Hindlimb muscle (tissue), 1 donor: ENCODE measurements at regions not wholly inside any gene's neighbourhood (a gene's known extent, or its start where the extent isn't known, plus 50 kb on each side); places are given as distances from the start of the nearest gene placed in this dataset.
"Not testable (repeated sequence)": the region's sequence is repeated elsewhere in the genome, so short reads cannot be mapped to it uniquely, and the experiment has no call there.

Experiments used
- DNase-seq: peaks from one replicate; pipeline ENCODE4 v3.0.0-alpha.2; 2013

DNA sequence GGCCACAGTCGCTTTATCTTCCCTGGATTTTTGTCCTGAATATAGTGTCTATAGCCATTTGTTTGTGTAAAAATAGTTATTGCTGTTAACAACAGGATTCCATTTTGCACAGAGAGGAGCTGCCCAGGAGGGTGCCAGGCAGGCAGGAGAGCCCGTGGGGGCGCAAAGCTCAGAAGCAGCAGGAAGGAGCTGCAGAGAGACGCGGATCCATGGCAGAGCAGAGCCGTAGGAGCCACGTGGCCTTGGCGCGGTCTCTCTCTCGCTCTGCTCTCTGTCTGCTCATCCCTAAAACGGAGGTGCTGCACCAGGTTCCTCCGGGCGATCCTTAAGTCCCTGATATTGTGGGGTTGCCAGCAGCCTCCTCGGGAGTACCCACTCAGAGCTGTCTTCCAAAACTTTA lies 185.3 kb upstream of the MYT1L start:
- DNase-seq: no peak

DNA sequence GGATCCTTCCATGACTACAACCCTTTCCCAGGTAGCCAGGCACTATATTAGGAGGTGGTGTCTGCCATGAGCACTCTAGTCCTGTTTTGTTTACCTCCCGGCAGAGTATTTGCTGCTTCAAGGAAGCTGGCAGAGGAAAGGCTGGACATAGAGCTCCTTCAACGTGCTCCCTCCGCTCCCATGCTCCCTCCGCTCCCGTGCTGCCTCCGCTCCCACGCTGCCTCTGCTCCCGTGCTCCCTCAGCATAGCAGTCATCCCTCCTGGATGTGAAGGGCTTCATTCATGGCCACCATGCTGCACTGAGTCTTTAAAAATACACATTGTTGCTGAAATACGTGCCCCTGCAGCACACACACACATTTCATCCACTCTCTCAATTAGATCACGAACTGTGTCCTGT lies 181.9 kb upstream of the MYT1L start:
- DNase-seq: no peak

DNA sequence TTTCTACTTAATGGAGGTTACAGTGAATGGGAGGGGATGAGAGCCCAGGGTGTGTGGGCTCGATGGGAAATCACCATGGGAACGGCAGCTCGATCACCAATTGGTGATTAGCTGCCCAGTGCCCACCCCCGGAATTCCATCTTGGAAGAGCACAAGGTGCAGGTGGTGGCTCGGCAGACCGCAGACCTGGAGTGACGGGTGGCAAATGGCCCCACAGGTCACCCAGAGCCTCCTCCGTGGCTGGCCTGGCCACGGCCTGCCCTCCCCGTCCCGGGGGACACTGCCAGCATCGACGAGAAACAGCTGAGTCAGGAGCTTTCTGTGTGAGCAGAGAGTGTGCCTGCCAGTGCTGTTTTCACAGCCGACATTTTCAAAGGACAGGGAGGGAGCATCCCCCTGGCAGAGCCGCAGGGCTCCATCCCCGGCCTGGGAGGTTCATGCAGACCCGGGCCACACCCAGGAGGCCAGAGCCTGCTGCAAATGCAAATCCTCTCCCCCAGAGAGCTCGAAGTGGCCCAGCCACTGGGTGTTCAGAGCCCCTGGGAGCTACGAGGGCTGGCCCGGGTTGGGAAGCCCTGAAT lies 176.4 kb upstream of the MYT1L start:
- DNase-seq: no peak

DNA sequence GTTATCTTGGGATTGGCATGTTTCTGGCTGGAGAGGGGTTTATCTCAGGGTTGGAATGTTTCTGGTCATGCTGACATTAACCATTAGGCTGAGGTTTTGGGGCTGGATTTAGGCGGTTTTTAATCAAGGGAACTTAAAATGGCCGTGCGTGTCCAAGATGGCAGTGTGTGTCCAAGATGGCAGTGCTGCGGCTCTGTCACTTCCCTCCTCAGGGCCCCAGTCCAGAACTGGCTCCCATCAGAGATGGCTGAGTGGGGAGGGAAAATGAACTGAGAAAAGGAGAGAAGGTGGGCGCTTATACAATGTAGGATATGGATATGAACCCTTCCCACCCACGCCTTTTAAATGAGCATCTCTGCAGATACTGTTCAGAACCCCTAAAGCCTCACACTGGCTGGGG lies 175.5 kb upstream of the MYT1L start:
- DNase-seq: no peak

DNA sequence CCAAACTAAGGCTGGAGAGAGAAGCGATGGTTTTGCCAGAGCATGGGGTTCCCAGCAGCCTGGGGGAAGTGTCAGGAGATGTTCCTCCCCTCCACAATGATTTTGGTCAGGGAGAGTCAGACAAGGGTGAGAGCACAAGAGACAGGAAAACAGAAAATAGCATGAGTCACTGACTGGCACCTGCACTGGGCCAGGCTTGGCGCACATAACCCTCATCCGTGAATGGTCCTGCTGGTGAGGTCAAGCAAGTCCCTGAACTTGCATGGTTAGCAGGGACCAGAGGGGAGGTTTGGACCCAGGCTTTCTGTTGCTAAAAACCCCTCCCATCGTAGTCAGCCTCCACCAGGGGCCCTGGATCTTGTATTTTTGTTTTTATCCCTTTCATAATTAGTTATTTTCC lies 174.5 kb upstream of the MYT1L start:
- no peak for DNase-seq

DNA sequence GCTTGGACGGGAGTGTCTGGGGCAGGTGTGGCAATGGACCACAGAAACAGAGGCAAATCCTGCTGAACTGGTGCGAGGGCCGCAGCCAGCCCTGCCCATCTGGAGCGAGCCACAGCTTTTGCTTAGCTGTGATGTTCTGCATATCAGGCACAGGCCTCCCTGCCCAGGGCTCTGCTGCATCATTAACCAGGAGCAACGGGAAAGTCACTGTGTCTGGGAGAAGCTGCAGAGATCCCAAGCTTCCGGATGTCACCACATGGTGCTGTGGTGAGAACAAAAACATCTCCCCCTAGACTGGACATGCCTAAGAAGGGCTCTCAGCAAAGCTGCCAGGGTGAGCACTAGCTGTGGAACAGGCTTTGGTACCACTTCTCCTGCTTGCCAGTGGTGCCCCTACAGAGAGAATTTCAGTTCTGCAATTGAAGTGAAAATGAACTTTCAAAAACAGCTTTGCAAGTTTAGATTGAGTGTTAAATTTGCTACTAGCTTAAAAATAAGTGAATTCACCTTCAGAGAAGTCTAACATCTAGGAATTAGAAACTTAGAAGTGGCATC lies 172.9 kb upstream of the MYT1L start:
- no peak for DNase-seq

DNA sequence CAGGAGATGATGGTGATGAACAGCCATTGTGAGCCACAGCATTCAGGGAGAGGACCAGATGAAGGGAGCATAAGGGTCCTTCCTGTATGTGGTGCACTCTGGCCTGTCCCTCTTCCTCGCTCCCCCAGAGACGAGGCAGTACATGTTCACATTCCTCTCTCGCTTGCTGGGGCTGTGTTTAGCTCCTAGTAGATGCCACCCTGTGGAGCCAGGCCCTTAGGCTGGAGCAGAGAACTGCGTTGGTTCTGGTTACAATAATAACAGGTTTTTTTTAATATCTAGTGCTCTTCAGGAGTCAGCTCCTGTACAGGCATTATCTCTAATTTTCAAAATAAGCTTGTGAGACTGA lies 171.1 kb upstream of the MYT1L start:
- no peak for DNase-seq

DNA sequence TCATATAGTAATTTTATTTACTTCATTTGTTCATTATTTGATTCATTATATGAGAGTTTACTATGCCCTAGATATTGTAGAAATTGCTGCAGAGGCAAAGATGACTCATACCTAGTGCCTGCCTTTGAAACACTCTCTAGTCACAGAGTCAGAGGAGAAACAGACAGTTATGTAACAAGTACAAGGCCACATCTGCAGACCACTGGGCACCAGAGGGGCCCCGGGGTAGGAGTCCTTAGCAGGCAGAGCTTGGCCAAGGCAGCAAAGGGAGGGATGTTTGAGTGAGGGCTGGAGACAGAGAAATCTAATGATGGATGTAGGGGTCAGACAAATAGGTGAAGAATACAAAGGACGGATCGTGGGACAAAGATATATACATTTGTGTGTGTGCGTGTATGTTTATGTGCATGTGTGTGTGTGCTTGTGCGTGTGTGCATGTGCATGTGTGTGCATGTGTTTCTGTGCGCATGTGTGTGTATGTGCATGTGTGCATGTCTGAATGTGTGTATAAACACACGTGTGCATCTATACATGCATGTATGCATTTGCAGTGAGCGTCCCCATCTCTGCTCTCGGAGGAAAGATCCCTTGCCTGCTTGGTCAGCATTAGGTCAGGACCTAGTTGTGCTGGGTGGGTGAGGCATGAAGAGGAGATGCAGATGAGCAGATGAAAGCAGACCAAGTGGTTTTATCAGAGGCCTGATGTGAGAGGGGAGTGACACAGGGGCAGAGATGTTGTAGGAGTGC lies 170.6 kb upstream of the MYT1L start:
- DNase-seq: no peak

DNA sequence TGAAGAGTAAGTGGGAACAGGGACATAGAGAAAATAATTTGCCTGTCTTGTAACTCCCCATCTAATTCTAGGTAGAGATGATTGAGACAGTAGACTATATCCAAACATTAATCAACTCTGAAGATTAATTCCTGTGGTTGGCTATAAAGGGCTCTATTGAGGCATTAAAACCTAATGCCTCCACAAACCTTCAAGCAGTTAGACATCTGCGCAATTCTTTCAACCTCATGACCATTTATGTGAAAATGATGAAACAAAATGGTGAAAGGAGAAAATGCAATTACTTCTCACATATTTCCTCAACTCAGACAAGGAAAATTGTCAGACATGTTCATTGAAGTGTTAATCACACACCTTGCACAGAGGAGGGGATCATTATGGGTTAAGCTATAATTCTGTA lies 164.5 kb upstream of the MYT1L start:
- DNase-seq: no peak

DNA sequence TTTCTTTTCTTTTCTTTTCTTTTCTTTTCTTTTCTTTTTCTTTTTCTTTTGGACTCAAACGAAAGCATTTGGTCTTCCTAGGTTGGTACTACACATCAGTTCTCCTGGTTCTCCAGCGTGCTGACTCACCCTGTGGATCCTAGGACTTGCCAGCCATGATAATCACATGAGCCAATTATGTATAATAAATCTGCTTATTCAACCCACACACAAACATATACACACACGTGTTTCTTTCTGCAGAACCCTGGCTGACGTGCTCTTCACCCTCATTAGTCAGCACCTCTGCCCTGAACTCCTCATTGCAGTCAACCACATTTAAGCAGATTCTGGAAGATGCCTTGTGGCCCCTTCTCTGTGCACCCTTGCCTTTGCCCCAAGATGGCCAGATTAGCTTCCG lies 162.4 kb upstream of the MYT1L start:
- DNase-seq: no peak

DNA sequence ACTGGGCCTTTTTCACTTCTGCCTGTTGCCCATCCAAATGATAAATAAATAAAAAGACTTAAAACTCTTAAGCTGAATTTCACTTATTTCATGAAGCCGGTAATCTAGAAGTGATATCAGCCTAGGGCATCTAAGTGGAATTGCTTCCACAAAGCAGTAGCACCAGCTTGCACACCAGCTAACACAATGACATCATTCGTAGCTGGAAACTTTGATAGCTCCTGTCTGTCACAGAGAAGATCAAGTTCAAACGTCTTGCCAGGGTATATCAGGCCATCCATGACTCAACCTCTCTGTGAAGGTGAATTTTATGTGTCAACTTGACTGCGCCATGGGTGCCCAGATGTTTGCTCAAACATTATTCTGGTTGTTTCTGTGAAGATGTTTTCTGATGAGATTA lies 161.7 kb upstream of the MYT1L start:
- DNase-seq: no peak

DNA sequence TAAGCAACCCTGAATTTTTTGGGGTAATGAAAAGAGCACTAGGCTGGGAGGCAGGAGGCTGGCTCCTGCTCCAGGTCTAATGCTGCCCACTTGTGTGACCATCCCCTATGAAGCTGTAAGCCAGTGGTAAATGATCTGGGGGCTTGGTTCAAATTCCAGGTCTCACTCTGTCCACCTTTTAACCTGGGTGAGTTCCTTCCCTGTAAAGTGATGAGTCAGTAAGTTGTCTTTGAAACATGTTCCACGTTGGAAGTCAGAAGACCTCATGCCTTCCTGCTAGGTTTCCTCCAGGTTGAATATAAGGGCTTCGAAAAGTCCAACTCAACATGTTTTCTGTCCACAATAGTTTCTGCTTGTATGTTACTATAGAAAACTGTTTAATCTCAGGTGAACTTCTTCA lies 160.9 kb upstream of the MYT1L start:
- DNase-seq: no peak

DNA sequence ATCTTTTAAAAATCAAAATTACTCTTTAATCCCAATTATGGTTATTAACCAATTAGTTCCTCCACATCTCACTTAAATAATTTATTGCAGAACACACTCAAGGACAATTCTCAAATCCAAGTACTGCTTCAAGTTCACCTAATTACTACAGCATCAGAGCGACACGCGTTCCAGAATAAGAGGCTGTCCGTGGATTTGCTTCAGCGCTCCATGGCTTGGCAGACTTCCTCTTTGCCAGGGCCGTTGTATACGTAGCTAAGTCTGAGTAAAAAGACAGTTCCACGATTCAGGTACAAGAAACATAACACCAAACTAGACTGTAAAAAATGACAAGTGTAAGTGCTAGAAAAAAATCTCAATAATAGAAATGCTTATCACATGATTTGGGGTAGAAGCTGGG lies 153.2 kb upstream of the MYT1L start:
- DNase-seq: no peak

DNA sequence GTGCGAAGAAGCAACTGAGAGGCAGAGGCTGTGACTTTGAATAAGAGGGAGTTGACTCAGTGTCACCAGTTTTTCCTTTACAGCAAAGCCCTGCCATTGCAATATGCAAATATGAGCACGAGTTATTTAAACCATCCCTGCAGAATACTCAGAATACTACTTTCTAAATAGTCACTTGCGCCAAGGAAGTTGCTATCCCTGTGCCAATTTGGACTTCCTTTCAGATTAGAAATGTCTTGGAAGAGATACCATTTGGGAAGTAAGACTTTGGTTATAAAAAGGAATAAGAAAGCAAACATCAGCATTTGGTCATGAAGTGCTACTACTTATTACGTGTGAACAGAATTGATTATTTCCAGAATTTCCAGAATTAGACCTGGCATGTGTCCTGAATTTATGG lies 151.8 kb upstream of the MYT1L start:
- DNase-seq: no peak

DNA sequence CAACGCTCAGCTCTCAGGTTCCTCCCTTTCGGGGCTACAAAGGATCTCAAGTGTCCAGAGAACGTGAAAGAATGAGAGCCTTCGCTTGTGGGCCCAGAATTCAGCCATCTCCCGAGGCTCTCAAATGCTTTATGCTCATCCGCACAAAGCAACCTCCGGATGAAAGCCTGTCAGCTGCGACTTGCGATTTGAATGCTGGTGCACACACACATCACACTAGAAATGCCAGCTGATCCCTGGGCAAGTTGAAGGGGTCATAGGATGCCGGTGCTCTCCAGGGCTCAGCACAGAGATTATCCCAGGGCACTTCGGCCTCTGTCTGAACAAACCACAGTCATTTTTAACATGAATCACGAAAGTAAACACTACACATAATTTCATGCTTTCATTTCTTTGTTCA lies 141.8 kb upstream of the MYT1L start:
- DNase-seq: no peak

DNA sequence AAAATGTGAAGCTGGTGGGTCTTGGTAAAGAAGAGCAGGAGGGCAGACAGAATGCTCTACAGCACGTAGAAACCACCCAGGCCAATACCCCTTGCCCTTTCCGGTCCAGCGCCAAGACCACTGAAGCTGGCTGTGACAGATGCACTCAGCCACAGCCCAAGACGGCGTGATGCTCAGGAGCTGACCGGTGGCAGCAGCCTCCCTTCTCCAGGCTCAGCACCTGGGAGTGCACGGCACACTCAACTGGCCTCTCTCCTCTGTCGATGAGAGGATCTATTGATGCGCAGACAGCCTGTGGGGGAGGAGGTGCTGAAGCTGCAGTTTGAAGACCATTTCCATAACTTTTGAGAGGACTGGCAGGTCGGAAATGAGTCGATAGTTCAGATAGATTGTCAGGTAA lies 141.0 kb upstream of the MYT1L start:
- DNase-seq: no peak

DNA sequence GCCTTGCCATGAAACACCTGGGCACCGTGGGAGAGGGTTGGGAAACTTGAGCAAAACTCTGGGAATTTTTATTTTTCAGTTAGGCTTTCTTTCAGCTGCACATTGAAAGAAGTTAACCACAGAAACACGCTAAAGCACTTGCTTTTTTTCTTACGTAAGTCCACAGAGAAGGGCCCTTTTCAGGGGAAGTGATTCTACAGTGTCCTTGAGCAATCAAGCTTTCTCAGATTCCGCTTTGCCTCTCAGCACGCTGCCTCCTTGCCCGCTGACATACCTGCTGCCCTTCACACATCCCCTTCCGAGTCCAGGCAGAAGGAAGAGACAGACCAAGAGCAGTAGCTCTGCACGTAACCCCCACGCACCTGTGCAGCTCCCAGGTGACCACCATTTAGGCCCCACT lies 135.5 kb upstream of the MYT1L start:
- DNase-seq: no peak

DNA sequence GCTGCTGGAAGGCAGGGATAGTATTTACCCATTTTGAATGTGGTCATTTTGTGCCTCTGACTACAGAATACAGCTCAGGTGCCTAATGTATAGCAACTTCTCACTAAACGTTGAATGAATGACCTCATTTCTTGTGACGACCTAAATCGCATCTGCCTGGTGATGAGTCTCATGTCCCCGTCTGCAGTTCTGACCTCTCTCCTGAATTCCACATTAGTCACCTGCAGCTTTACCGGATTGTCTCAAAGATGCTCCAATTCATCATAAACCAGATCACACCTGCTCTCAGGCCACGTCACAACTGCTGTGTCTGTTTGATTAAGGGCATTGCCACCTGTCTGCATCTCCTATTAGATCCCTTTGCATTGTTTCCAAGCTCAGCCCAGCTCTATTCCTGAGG lies 133.6 kb upstream of the MYT1L start:
- DNase-seq: no peak

DNA sequence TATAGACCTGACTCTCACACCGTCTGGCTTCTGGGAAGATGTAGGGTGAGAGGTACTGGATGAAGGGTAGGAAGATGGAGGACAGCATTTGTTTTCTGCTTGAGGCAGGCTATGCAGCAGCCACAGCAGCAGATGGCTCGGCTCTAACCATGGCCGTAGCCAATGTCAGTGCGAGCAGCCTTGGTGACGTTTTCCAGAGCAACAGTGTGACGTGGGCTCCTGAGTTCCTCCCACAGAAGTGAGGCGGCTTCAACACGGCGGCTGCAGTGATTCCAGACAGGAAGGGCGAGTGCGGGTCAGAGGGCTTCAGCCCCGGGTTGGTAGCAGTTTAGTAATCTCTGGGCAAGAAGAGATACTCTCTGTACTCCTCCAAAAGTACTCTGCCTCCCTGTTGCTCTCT lies 133.0 kb upstream of the MYT1L start:
- peak; percentile 11 for DNase-seq

DNA sequence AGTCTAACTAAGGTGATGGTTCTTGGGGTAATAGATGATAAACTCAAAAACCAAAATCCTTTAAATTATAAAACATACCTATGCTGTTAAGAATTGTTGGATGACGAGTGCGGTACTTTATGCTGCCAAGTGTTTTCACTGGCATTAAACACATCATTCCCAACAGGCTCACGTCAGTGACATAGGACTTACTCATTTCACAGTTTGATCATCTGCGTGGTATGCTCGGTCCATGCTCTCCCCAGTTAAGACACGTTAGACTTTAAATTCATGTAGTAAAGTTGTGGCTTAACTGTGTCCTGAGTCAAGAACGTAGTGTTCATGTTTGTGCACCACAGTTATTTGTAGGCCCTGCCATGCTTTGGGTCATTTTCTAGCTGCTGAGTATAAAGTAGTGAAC lies 125.6 kb upstream of the MYT1L start:
- DNase-seq: no peak

DNA sequence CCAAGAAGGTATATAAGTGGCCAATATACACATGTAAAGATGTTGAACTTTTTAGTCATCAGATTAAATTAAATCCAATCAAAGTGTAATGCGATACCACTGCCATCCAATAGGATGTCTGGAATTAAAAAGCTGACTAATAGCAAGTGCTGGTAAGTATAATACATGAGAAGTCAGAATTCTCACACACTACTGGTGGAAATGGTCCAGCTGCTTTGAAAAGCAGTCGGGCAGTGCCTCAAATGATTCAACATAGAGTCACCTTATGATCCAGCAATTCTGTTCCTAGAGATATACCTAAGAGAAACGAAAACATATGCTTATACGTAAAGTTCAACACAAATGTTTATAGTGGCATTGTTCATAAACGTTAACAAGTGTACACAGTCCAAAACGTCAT lies 124.1 kb upstream of the MYT1L start:
- no peak for DNase-seq

DNA sequence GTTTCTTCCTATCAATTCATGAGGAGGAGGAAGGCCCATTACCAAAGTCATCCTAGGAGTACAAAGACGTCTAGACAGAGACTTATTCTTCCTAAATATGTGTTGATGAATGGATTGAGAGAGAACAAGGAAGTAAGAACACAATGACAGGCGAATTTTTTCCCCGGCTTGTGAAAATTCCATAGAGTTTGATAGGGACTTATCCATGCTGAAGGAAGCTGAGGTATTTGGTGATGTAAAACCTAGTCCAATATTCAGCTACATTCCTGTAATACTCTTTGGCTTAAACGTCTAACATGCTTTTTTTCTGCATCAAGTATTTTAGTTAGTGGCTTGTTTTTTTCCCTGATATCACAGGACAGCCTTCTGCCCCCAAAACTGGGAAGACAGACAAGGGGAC lies 121.9 kb upstream of the MYT1L start:
- no peak for DNase-seq

DNA sequence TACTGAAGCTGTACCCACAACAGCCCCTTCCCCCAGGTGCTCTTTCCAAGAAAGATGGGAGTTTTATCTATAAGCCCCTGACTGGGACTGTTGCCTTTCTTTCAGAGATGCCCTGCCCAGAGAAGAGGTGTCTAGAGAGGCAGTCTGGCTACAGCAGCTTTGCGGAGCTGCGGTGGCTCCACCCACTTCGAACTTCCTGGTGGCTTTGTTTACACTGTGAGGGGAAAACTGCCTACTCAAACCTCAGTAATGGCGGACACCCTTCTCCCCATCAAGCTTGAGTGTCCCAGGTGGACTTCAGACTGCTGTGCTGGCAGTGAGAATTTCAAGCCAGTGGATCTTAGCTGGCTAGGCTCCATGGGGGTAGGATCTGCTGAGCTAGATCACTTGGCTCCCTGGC lies 120.2 kb upstream of the MYT1L start:
- DNase-seq: not testable (repeated sequence)

DNA sequence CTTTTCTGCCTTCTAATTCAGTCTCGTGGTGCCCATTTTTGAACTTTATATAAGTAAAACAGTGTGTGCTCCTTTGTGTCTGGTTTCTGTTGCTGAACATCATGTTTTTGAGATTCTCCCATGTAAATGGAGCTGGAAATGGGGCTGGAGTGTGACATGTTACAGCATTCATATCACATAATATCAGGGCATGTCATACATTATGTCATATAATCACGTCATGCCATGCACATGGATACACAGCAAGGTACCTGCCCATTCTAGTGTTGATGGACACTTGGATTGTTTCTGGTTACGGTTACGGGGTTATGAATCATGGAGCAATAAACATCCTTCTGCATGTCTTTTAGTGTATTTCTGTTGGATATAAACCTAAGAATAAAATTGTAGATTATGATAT lies 117.1 kb upstream of the MYT1L start:
- DNase-seq: no peak

DNA sequence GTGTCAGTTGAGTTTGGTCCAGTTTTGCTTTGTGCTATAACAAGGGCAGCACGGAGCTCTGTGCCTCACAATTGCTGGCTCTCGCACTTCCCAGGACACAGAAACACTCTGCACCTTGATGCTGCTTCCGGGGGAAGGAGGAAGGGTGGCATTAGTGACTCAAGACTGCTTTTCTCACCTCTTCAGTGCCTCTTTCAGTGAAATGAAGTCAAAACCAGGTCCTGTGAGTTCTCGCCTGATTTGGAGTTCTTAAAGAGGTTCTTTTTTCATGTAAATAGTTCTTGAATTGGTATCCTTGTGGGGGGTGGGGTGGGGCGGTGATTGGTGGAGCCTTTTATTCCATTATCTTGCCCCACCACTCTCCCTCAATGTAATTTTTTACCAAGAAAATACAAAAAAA lies 91.5 kb upstream of the MYT1L start:
- DNase-seq: no peak
